ACC112 (cell line): ENCODE measurements at regions not wholly inside any gene's neighbourhood (a gene's known extent, or its start where the extent isn't known, plus 50 kb on each side); places are given as distances from the start of the nearest gene placed in this dataset.

ENCODE experiments used
- H2AFZ ChIP-seq: fragments of 200-600 bp; sonication (generic); one replicate; pipeline ENCODE4 v1.6.0; 2017; ENCODE audit warnings: antibody characterized with exemption, low read length; ENCODE audit not compliant: unreplicated experiment
- H3K27ac ChIP-seq: fragments of 200-600 bp; sonication (generic); 2 replicates; pipeline ENCODE4 v1.5.1; 2014; ENCODE audit warnings: low read depth, mild to moderate bottlenecking, antibody characterized with exemption, low read length, moderate library complexity
- H3K27me3 ChIP-seq: fragments of 200-600 bp; sonication (generic); 2 replicates; pipeline ENCODE4 v1.6.1; 2014; ENCODE audit warnings: mild to moderate bottlenecking, antibody characterized with exemption, low read length, moderate library complexity, mixed read lengths; ENCODE audit not compliant: insufficient read depth
- H3K36me3 ChIP-seq: fragments of 200-600 bp; sonication (generic); 2 replicates; pipeline ENCODE4 v1.6.1; 2016; ENCODE audit warnings: mild to moderate bottlenecking, antibody characterized with exemption, low read length, moderate library complexity, mixed read lengths; ENCODE audit not compliant: insufficient read depth
- H3K4me1 ChIP-seq: fragments of 200-600 bp; sonication (generic); one replicate; pipeline ENCODE4 v1.6.1; 2016; ENCODE audit warnings: low read length, mixed read lengths; ENCODE audit not compliant: insufficient read depth, unreplicated experiment, control insufficient read depth
- H3K4me3 ChIP-seq: fragments of 200-600 bp; sonication (generic); 2 replicates; pipeline ENCODE4 v1.5.1; 2014; ENCODE audit warnings: mild to moderate bottlenecking, low read depth, low read length
- H3K79me2 ChIP-seq: fragments of 200-600 bp; sonication (generic); one replicate; pipeline ENCODE4 v1.6.0; 2016; ENCODE audit warnings: low read length; ENCODE audit not compliant: control insufficient read depth, unreplicated experiment, insufficient read depth

DNA sequence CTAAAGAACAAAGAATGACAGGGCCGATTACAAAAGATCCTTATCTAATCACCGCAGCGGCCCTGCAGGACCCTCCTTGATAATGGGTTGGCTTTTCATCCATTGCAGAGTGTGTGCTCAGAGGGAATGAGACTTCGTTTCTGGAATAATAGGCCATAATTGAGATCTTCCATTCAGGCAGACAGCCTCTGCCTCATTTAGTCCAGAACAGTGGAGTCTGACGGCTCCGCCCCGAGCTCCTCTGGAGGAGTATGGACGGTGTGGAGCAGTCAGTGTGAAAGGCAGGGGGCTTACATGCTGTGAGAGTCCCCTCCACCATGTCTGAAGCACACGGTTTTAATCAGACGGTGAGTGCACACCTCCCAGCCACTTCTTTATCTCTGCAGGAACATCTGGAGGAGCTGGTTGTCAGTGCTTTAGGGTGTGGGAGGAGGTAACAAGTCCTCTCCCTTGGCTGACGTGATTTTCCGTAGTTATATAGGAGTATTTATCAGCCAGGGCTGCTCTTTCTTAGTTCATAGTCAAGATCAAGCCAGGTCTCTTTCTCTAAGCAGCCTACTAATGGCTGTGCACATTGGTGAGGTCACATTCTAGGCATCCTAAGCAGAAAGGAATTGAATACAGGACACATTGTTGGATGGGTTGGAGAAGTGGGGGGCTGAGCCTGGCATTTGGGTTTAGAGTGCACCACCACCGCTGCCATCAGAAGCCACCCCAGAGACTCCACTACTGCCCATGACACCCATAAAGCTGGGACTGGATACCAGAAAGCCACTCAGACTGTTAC lies 1477.9 kb downstream of the TBC1D22A start:
- no peaks in the 10 kb centered on the region for H3K4me1 ChIP-seq
- no peaks in the 10 kb centered on the region for H3K36me3 ChIP-seq
- H3K79me2 ChIP-seq = no peaks in the 10 kb centered on the region
- H3K27me3 ChIP-seq = no peaks in the 10 kb centered on the region
- H2AFZ ChIP-seq = no peak overlapping the region
- no peak overlapping the region for H3K27ac ChIP-seq
- H3K4me3 ChIP-seq = no peak overlapping the region

GRCh38 chr22:48239461-48240147 lies 1477.2 kb downstream of the TBC1D22A start:
- Histone ChIP-seq H3K27ac (no peak overlapping the region), H3K36me3 (no peaks in the 10 kb centered on the region), H3K4me1 (no peaks in the 10 kb centered on the region)

DNA sequence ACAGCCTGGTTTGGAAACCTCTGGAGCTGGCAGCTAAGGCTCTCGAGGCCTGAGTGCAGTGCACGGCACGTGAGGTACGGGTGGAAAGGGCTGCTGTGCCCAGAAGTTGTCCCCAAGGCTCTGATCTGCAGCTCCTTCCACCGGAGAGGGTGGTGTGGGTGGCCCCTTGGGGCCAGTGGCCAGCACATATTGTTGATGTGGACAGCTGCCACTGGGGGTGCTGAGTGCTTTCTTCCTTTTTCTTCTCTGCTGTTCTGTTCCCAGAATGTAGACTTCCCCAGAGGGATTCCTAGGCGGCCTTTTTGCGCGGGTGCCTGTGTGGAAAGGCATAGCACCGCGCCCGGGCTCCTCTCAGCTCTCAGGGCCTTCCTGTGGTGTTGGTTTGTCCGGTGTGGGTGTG lies 1476.5 kb downstream of the TBC1D22A start:
- no peaks in the 10 kb centered on the region for H3K36me3 ChIP-seq
- no peak overlapping the region for H3K4me3 ChIP-seq

More at GRCh38 chr22:48239461-48240147, 1477.2 kb downstream of the TBC1D22A start:
- H3K27me3 ChIP-seq = no peaks in the 10 kb centered on the region
- no peaks in the 10 kb centered on the region for H3K79me2 ChIP-seq
- H3K4me3 ChIP-seq = no peak overlapping the region
- no peak overlapping the region for H2AFZ ChIP-seq

DNA sequence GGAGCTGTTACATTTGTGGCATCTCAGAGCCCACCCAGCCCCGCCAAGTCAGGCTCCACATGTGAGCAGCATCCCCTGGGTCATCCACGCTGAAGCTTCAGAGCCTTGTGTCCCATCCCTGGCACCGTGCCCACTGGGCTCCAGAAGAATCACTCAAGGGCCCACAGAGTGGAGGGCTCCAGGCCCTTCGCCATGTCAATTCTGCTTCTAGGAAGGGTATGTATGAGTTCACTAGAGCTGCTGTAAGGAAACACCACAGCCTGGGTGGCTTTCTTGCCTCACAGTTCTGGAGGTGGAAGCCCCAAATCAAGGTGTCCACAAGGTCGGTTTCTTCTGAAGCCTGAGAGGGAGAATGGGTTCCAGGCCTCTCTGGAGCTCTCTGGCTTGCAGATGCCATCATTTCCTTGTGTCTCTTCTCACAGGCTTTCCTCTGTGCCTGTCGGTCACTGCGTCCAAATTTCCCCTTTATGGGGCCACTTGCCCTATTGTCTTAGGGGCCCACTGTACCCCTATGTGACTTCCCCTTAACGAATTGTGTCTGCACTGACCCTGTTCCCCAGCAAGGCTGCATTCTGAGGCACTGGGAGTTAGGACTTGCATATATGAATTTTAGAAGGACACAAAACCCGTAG lies 1476.0 kb downstream of the TBC1D22A start:
- Histone ChIP-seq H3K4me1 (no peaks in the 10 kb centered on the region), H3K79me2 (no peaks in the 10 kb centered on the region), H3K4me3 (no peak overlapping the region), H2AFZ (no peak overlapping the region), H3K36me3 (no peaks in the 10 kb centered on the region), H3K27me3 (no peaks in the 10 kb centered on the region), H3K27ac (no peak overlapping the region)

More for the DNA sequence above, 1476.5 kb downstream of the TBC1D22A start:
- Histone ChIP-seq H3K27me3 (no peaks in the 10 kb centered on the region), H2AFZ (no peak overlapping the region), H3K4me1 (no peaks in the 10 kb centered on the region), H3K79me2 (no peaks in the 10 kb centered on the region), H3K27ac (no peak overlapping the region)

DNA sequence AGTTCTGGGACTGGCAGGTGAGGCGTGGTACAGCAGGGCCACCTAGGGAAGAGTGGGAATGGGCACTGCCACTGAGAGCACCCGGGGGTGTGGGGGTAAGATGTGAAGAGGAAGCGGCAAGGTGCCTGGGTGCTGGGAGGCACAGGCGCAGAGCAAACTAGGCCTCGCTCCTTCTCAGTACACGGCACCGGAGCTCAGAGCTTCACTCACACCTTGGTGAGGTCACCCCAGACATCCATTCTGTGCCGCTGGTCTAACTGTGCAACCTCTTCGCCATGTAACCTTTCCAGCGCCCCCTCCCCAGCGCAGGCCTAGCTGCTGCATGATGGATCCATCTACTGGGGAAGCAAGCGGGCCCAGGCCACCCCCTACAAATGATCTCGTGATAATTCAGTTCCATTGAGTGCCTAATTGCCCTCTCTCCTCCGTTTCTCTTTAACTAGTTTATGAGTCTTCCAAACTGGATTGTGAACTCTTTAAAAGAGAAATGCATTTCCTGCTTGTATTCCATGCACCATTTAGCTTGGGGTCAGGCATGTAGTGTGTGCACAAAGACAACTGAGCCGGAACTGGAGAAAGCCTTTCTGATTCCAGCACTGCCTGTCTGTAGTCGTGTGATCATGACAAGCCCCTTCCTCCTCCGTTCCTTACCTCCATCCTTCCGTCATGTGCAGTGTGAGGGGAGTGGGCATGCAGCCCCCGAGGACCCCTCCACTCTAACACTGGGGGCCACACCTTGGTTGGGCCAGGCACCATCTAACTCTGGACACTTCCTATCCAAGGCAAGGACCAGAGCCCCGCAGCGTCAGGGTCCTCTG lies 1475.2 kb downstream of the TBC1D22A start:
- Histone ChIP-seq H3K4me3 (no peak overlapping the region), H3K4me1 (no peaks in the 10 kb centered on the region), H2AFZ (no peak overlapping the region), H3K27me3 (no peaks in the 10 kb centered on the region), H3K27ac (no peak overlapping the region), H3K79me2 (no peaks in the 10 kb centered on the region), H3K36me3 (no peaks in the 10 kb centered on the region)

GRCh38 chr22:48236261-48236660 lies 1473.8 kb downstream of the TBC1D22A start:
- no peak overlapping the region for H2AFZ ChIP-seq
- H3K27me3 ChIP-seq = no peaks in the 10 kb centered on the region
- H3K79me2 ChIP-seq = no peaks in the 10 kb centered on the region
- H3K4me1 ChIP-seq = no peaks in the 10 kb centered on the region
- no peak overlapping the region for H3K4me3 ChIP-seq
- H3K36me3 ChIP-seq = no peaks in the 10 kb centered on the region
- no peak overlapping the region for H3K27ac ChIP-seq

DNA sequence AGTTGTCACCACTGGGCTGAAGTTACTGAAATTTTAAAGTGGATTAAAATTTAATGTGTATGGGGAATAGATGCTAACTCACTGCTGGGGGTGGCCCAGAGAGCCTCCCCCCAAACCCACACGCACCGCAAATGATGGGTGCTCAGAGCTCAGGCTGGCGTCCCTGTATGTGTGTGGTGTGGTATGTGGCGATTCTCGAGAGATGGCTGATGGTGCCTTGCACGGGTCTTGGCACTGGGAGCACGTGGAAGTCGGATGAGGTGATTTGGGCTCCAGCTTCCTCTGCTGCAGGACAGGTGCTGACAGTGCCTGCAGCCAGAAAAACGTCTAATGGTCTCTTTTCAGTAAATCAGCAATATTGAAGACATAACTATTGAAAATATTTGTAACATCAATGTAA lies 1473.3 kb downstream of the TBC1D22A start:
- Histone ChIP-seq H3K79me2 (no peaks in the 10 kb centered on the region), H3K27ac (no peak overlapping the region), H3K27me3 (no peaks in the 10 kb centered on the region), H3K36me3 (no peaks in the 10 kb centered on the region), H3K4me1 (no peaks in the 10 kb centered on the region), H2AFZ (no peak overlapping the region), H3K4me3 (no peak overlapping the region)

DNA sequence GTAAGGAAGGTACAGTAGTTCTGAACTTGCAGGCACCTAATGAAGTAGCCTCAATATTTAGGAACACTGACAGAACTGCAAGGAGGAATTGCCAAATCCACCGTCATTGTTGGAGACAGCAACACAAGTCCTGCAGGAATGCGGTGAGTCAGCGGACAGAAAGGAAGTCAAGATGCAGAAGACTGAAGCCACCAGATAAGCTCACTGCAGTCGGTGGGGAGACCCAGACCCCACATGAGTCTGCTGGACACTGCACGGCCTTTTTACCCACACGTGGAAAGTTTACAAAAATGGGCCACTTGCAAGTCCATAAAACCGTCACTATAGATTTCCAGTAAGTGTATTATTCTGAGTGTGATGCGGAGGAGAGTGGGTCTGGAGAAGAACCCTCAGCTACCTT lies 1471.6 kb downstream of the TBC1D22A start:
- Histone ChIP-seq H3K4me1 (no peaks in the 10 kb centered on the region), H3K79me2 (no peaks in the 10 kb centered on the region), H3K4me3 (no peak overlapping the region), H3K27ac (no peak overlapping the region), H3K27me3 (no peaks in the 10 kb centered on the region), H3K36me3 (no peaks in the 10 kb centered on the region), H2AFZ (no peak overlapping the region)

GRCh38 chr22:48233586-48233985 lies 1471.1 kb downstream of the TBC1D22A start:
- H3K4me3 ChIP-seq = no peak overlapping the region
- H3K27ac ChIP-seq = no peak overlapping the region
- H3K4me1 ChIP-seq = no peaks in the 10 kb centered on the region

GRCh38 chr22:48228468-48228867 lies 1466.0 kb downstream of the TBC1D22A start:
- Histone ChIP-seq H3K4me1 (no peaks in the 10 kb centered on the region), H3K27me3 (no peaks in the 10 kb centered on the region), H3K79me2 (no peaks in the 10 kb centered on the region), H2AFZ (no peak overlapping the region), H3K27ac (no peak overlapping the region), H3K36me3 (no peaks in the 10 kb centered on the region), H3K4me3 (no peak overlapping the region)

More at GRCh38 chr22:48233586-48233985, 1471.1 kb downstream of the TBC1D22A start:
- Histone ChIP-seq H3K79me2 (no peaks in the 10 kb centered on the region), H2AFZ (no peak overlapping the region), H3K36me3 (no peaks in the 10 kb centered on the region), H3K27me3 (no peaks in the 10 kb centered on the region)
